GM10266 (cell line): ENCODE measurements at regions not wholly inside any gene's neighbourhood (a gene's known extent, or its start where the extent isn't known, plus 50 kb on each side); places are given as distances from the start of the nearest gene placed in this dataset.
A peak's percentile ranks its signal among the peaks of the same experiment; 100 is the strongest.

Source experiments
- DNase-seq: peaks from one replicate; pipeline ENCODE4 v3.0.0; 2012; ENCODE audit errors: extremely low spot score
- CTCF ChIP-seq: IDR thresholded peaks from 2 replicates; pipeline ENCODE4 v1.5.1; 2012; ENCODE audit warnings: mild to moderate bottlenecking, low read depth; ENCODE audit not compliant: control insufficient read depth, insufficient read depth; ENCODE audit errors: missing control alignments

GRCh38 chr14:25570483-25570882 is 520.5 kb upstream of the STXBP6 start:
- DNase-seq: no peak

DNA sequence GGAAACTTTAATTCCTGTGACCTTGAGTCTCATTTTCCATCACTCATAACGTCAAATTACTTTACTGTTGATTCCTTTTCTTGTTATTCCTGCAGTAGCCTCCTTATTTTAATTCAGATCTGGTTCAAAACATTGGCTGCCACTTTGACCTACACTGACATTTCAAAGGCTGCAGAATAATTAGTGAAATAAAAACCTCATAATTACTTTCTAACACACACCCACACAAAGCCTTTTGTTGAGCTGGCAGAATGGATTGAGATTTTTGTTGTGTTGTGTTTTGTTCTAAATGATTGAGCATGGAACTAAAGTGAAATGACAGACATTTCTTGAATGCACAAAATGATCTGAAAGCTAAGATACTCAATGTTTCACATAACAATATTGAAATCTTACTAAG is 507.5 kb upstream of the STXBP6 start:
- no peak for TF ChIP-seq CTCF
- no peak for DNase-seq

More at GRCh38 chr14:25570483-25570882, 520.5 kb upstream of the STXBP6 start:
- no peak for TF ChIP-seq CTCF

DNA sequence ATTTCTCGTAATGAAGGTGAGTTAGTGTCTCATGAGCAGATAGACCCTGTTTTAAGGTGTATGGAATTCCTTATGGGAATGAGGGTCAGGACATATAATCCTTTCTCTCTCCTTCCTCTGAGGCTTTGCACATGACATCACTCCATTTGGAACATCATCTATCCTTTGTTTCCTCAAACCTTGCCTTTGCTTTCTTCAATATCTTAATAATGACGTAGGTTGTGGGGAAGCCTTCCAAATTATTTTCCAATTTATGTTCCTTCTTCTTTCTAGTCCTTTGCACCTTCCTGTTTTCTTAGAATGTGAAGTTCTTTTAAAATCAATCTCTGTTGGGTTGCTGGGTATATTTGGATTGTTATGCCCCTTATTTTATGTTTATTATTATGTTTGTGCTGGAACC is 502.9 kb upstream of the STXBP6 start:
- DNase-seq: no peak
- no peak for TF ChIP-seq CTCF

GRCh38 chr14:25551674-25552073 is 501.7 kb upstream of the STXBP6 start:
- no peak for DNase-seq
- TF ChIP-seq CTCF: no peak

DNA sequence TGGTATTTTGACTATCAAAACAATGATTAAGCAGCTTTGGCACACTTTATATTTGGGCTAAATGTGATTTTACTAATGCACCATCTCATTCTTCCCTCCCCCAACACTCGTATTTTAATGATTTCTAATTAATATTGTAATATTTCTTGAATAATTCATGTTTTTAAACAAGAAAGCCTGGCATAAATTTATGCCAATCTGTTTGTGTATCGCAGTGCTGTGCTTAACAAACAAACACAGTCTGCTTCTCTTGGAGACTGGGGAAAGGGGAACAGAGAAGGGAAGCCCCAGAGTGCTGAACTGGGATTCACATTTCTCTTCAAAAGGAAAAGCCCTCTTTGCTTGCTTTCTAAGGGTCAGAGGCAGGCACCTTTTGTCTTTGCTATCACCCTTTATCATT is 496.9 kb upstream of the STXBP6 start:
- DNase-seq: no peak
- TF ChIP-seq CTCF: no peak

GRCh38 chr14:25537846-25538455 is 488.0 kb upstream of the STXBP6 start:
- TF ChIP-seq CTCF: peak; percentile 9
- DNase-seq: no peak

DNA sequence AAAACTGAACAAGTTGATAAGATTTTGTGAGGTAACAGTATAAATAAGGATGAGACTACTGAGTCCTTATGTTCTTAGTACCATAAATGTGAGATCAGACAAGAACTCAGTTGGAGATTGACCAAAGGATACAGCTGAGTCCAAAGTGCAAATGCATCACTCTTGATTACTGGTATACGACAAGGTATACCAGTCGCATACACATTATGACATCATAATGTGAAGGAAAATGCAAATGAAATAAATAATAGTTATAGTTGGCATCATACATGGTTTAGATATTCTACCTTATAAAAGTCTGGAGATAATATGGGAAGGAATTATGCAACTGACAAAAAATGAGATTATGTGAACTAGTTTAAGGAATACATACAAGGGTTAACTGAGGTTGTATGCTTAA is 476.3 kb upstream of the STXBP6 start:
- no peak for DNase-seq
- no peak for TF ChIP-seq CTCF
